PC-3 (cell line): ENCODE measurements at regions not wholly inside any gene's neighbourhood (a gene's known extent, or its start where the extent isn't known, plus 50 kb on each side); places are given as distances from the start of the nearest gene placed in this dataset.

Source experiments
- ATAC-seq: fragments of 200-7000 bp; cut with Tn5 transposase; 2 replicates; pipeline ENCODE4 v1.9.1; 2020; ENCODE audit warnings: mild to moderate bottlenecking, moderate library complexity
- BruUV-seq: library from RNA; stranded (reverse); fragments of 400-500 nt; replicated peaks from 2 replicates; lab custom pipeline; 2021; lab: Mats Ljungman, UMichigan
- CTCF ChIA-PET: fragments of 300-600 bp; sonication (Branson Sonifier 250); formaldehyde crosslinking; loops from one replicate; lab custom pipeline; 2022; ENCODE audit warnings: antibody characterized with exemption; lab: Charles Lee
- POLR2A ChIA-PET: fragments of 300-600 bp; sonication (Branson Sonifier 250); formaldehyde crosslinking; loops from one replicate; lab custom pipeline; 2022; ENCODE audit warnings: antibody characterized with exemption; ENCODE audit not compliant: unreplicated experiment; lab: Charles Lee
- DNase-seq: peaks from one replicate; pipeline ENCODE4 v3.0.0-alpha.2; 2015
- H2AFZ ChIP-seq: fragments of 300-600 bp; sonication (generic); 2 replicates; pipeline ENCODE4 v1.6.0; 2016; ENCODE audit warnings: antibody characterized with exemption, low read length
- H3F3A ChIP-seq: fragments of 300-600 bp; sonication (generic); one replicate; pipeline ENCODE4 v1.6.0; 2017; ENCODE audit warnings: antibody characterized with exemption, low read length, control low read depth, mild to moderate bottlenecking; ENCODE audit not compliant: unreplicated experiment
- H3K27ac ChIP-seq: fragments of 300-600 bp; sonication (generic); 2 replicates; pipeline ENCODE4 v1.5.1; 2016; ENCODE audit warnings: mild to moderate bottlenecking, low read length
- H3K27me3 ChIP-seq: fragments of 300-600 bp; sonication (generic); 2 replicates; pipeline ENCODE4 v1.6.1; 2016; ENCODE audit warnings: low read length, mixed read lengths
- H3K36me3 ChIP-seq: fragments of 300-600 bp; sonication (generic); 2 replicates; pipeline ENCODE4 v1.6.1; 2016; ENCODE audit warnings: low read depth, mixed run types, low read length, mixed read lengths
- H3K4me1 ChIP-seq: fragments of 300-600 bp; sonication (generic); 2 replicates; pipeline ENCODE4 v1.5.1; 2016; ENCODE audit warnings: low read length; ENCODE audit not compliant: insufficient read depth
- H3K4me2 ChIP-seq: fragments of 300-600 bp; sonication (generic); 2 replicates; pipeline ENCODE4 v1.6.0; 2016; ENCODE audit warnings: low read length
- H3K4me3 ChIP-seq: fragments of 300-600 bp; sonication (generic); 2 replicates; pipeline ENCODE4 v1.5.1; 2016; ENCODE audit warnings: mild to moderate bottlenecking, low read length, mixed read lengths
- H3K79me2 ChIP-seq: fragments of 300-600 bp; sonication (generic); 2 replicates; pipeline ENCODE4 v1.6.1; 2017; ENCODE audit warnings: low read length, mixed read lengths
- H3K9ac ChIP-seq: fragments of 300-600 bp; sonication (generic); 2 replicates; pipeline ENCODE4 v1.6.0; 2016; ENCODE audit warnings: mild to moderate bottlenecking, low read length
- H3K9me2 ChIP-seq: fragments of 300-600 bp; sonication (generic); replicated peaks from 2 replicates; pipeline ENCODE4 v1.6.1; 2016; ENCODE audit warnings: mixed run types, low read length, mixed read lengths
- H3K9me3 ChIP-seq: fragments of 300-600 bp; sonication (generic); 2 replicates; pipeline ENCODE4 v1.6.1; 2016; ENCODE audit warnings: low read length, mixed read lengths
- H4K20me1 ChIP-seq: fragments of 300-600 bp; sonication (generic); 2 replicates; pipeline ENCODE4 v1.6.1; 2016; ENCODE audit warnings: low read length, mixed read lengths
- CTCF ChIP-seq: fragments of 300-600 bp; sonication (generic); conservative IDR thresholded peaks from 2 replicates; pipeline ENCODE4 v1.5.1; 2017; ENCODE audit warnings: antibody characterized with exemption, low read depth, mild to moderate bottlenecking, low read length
- EZH2 ChIP-seq: fragments of 300-600 bp; sonication (generic); IDR thresholded peaks from one replicate; pipeline ENCODE4 v1.6.1; 2017; ENCODE audit warnings: antibody characterized with exemption, mild to moderate bottlenecking, low read length; ENCODE audit not compliant: unreplicated experiment
- EZH2phosphoT487 ChIP-seq: fragments of 300-600 bp; sonication (generic); IDR thresholded peaks from 2 replicates; pipeline ENCODE4 v1.6.1; 2018; ENCODE audit warnings: mild to moderate bottlenecking, antibody characterized with exemption, low read length, borderline replicate concordance
- intact Hi-C: fragments of 100-400 bp; cut with micrococcal nuclease; formaldehyde crosslinking; loops from 2 replicates; pipeline ENCODE4 v1.9.0; 2023

- ChIA-PET CTCF (no interaction called here), POLR2A (interaction anchor here (0.6 kb wide), 1 partner anchor 17 kb away, joined by 4 read pairs; no protein-coding TSS in a partner anchor)
- no peak overlapping the region for H3K27ac ChIP-seq
- no peaks in the 10 kb centered on the region for H3F3A ChIP-seq
- no peak overlapping the region for H2AFZ ChIP-seq
- no peak overlapping the region for H3K4me2 ChIP-seq
- intact Hi-C loops, result no loop called here
- BruUV-seq, result no TSS peak
- H3K9me3 ChIP-seq, result no peaks in the 10 kb centered on the region
- TF ChIP-seq EZH2phosphoT487 (no peak), CTCF (no peak), EZH2 (no peak)
- H3K4me1 ChIP-seq, result no peaks in the 10 kb centered on the region
- H3K79me2 ChIP-seq, result no peaks in the 10 kb centered on the region
- H4K20me1 ChIP-seq, result no peaks in the 10 kb centered on the region
- H3K9ac ChIP-seq, result no peak overlapping the region
- ATAC-seq, result no peak
- peaks cover 14% of the 10 kb centered on the region; the same call in 1 of the 2 replicates for H3K27me3 ChIP-seq
- no peak overlapping the region for H3K4me3 ChIP-seq
- DNase-seq, result no peak
- no peaks in the 10 kb centered on the region for H3K9me2 ChIP-seq
- no peaks in the 10 kb centered on the region for H3K36me3 ChIP-seq
These were observed 735.1 kb downstream of the STIM2 start for GRCh38 chr4:27595571-27596360.

GRCh38 chr4:27602172-27602571, 741.5 kb downstream of the STIM2 start:
- Histone ChIP-seq H4K20me1 (no peaks in the 10 kb centered on the region), H3K4me2 (no peak overlapping the region), H2AFZ (no peak overlapping the region), H3K27ac (no peak overlapping the region), H3K79me2 (no peaks in the 10 kb centered on the region), H3K9ac (no peak overlapping the region), H3K9me3 (no peaks in the 10 kb centered on the region), H3K9me2 (no peaks in the 10 kb centered on the region), H3K36me3 (no peaks in the 10 kb centered on the region), H3K27me3 (no peaks in the 10 kb centered on the region), H3K4me1 (no peaks in the 10 kb centered on the region), H3K4me3 (no peak overlapping the region), H3F3A (no peaks in the 10 kb centered on the region)
- no TSS peak for BruUV-seq
- DNase-seq, result no peak
- intact Hi-C loops, result no loop called here
- CTCF ChIA-PET, result no interaction called here
- no peak for TF ChIP-seq EZH2
- no peak for TF ChIP-seq EZH2phosphoT487
- no peak for TF ChIP-seq CTCF
- POLR2A ChIA-PET, result no interaction called here
- ATAC-seq, result no peak

- POLR2A ChIA-PET, result no interaction called here
These were observed 744.1 kb downstream of the STIM2 start for GRCh38 chr4:27604692-27605091.

More at GRCh38 chr4:27604692-27605091, 744.1 kb downstream of the STIM2 start:
- no peaks in the 10 kb centered on the region for H3K79me2 ChIP-seq
- H2AFZ ChIP-seq, result no peak overlapping the region
- no peak overlapping the region for H3K27ac ChIP-seq
- no peak overlapping the region for H3K4me3 ChIP-seq
- no peak overlapping the region for H3K4me2 ChIP-seq
- H4K20me1 ChIP-seq, result no peaks in the 10 kb centered on the region
- no peaks in the 10 kb centered on the region for H3K27me3 ChIP-seq
- no TSS peak for BruUV-seq
- CTCF ChIA-PET, result no interaction called here
- no peak overlapping the region for H3K9ac ChIP-seq
- no peaks in the 10 kb centered on the region for H3K36me3 ChIP-seq
- DNase-seq, result no peak
- no peaks in the 10 kb centered on the region for H3F3A ChIP-seq
- no peak for ATAC-seq
- H3K9me2 ChIP-seq, result no peaks in the 10 kb centered on the region
- TF ChIP-seq EZH2phosphoT487 (no peak), CTCF (no peak), EZH2 (no peak)
- intact Hi-C loops, result no loop called here
- no peaks in the 10 kb centered on the region for H3K4me1 ChIP-seq
- no peaks in the 10 kb centered on the region for H3K9me3 ChIP-seq
